ENCODE measurements at regions not wholly inside any gene's neighbourhood (a gene's known extent, or its start where the extent isn't known, plus 50 kb on each side); places are given as distances from the start of the nearest gene placed in this dataset.

DNA sequence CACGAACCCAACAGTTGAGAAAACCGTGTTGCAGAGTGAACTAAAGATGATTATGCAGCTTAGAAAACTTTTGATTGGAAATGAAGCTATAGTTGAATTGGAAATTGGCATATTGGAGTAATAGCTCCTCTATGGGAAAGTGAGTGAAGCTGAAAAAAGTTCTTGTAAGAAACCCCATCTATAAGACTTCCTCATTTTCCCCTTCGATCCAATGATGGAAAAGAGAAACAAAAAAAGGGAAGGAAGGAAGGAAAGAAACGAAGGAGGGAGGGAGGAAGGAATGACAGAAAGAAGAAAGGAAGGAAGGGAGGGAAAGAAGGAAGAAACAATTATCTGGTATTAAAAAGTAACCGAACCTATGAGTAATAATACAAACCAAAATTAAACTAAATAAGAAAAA, 791.8 kb upstream of the NR2F2 start:
- no peak for DNase-seq

DNA sequence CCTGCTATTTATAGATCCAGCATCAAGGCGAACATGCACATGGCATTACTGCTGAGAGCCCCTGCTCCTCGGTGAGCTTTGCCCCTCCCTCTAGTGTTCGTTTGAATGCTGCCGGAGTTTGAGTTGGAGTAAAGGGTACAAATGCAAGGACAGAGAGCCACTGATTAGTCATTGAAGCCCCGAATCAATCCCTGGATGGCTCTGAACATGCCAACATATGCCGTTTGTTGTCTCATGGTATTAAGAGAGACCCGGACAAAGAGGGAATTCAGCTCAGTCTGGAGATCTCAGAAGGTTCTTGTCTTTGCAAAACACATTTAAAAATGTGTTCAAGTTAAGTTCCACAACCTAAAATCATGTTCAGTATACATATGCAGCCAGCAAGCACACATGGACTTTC, 789.2 kb upstream of the NR2F2 start:
- no peak for DNase-seq

DNA sequence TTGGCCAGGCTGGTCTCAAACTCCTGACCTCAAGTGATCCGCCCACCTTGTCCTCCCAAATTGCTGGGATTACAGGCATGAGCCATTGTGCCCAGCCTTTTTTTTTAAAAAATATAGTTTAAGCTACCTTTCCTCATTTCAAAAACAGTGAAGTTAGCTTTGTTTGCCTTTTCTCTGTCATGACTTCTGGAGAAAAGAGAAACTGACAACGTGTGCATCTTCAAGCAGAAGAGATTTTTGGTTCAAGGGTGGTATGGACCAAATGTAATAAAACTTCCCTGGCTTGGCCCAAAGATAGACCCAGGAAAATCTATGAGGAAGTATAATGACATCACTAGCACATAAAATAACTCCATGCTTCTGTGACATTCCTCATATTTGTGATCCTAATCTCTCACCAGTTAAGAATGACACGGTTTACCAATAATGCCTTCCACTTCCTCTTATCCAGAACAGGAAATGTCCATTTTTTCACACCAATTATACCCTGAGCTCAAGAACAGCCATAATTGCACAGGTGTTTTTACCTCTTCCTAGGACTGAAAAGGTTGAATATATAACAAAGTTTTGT, 781.2 kb upstream of the NR2F2 start:
- no peak for DNase-seq

DNA sequence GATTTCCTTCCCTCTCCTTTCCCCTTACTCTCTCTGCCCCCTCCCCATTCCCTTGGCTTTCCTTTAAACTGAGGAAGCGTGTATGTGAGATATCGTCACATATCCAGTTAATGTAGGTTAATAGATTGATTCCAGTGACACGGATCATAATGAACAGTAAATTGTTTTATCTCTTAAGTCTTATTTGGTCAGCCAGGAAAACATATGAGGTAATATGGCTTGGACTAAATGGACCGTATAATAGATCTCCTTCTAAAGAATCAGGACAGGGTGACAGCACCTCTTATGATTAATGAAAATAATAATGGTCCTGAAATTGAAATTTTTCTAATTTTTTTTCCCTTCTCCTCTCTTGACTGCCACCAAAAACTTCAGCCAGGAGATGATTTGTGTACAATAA, 779.8 kb upstream of the NR2F2 start:
- DNase-seq = no peak

DNA sequence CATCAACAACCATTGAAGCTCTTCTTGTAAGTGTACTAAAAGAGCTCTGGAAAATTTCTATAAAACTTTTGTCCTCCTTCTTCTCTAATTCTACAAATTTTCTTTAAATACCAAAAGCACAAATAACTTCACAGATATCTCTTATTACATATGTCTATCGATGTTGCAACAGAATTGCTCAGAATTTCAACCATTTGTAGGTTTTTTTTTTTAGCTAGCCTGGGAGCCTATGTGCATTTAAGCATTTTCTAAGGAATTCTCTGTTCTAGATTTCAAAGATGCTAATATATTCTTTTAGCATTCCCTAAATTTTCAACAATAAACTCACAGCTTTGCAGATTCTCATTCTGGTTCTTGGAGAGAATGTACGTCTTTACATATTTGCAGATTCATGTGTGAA, 774.3 kb upstream of the NR2F2 start:
- no peak for DNase-seq

DNA sequence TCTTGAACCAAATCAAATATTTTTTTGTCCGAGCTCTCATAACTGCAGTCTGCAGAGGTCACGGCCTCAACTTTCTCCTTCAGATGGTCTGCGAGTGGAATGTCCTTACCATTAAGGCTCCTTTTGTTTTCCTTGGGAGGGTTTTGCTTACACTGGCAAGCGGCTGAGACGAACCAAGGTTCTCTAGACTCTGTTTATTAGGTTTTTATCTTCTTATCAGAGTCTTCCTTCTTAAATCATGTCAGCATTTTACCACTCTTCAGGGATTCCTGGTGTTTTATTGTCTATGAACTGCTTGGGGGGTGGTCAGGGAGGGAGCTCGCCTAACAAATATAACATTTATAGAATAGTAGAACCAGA, 773.7 kb upstream of the NR2F2 start:
- no peak for DNase-seq

DNA sequence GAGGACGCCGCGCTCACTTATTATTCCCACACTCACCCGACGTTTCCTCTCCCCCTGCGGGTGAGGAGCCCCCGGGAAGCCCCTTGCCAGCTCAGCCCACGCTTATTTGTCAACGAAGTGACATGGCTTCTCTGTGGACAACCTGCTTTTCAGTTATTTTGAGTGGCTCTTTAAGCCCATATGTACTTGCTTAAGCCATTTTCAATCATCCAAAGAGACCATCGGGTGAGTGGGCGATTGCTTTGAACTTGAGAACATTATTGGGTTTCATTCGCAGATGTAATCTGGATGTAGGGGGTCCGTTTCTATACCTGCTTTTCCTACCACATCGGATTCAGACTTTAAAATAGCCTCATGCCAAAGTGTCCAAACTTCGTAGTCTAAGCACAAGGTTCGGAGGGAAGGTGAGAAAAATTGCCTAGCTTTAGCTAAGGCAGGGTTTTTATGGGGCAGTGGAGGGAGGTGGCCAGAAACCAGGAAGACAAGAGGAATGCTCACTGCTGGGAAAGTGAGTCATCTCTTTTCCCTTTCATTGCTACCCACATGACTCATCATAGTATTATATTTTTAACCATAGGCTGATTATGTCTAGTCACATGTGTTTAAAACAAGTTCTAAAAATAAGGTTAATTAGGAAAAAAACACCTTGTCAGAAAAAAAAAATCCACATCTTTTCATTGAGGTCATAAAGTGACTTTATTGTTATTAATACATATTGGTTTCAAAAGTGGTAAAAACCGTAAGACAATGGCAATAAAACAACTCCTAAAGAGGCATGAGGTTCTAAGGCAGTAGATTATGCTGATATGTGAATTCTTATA, 773.1 kb upstream of the NR2F2 start:
- DNase-seq = peak; percentile 9

DNA sequence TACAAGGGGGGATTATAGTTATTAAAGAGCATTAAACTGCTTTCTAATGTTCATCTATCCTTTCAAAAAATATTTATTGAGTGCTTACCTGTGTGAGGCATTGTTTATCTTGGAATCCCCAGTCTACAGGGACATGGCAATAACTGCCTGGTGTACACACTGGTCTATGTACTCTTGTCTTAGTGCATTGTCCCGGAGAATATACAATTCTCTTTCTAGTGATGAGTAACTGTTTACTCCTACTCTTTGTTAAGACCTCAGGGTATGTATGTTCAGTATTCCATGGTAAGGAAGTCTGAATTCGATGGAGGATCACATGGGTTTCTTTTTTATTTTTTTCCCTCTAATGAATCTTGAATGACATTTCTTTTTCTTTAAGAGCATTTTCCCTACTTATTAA, 772.4 kb upstream of the NR2F2 start:
- DNase-seq = no peak

DNA sequence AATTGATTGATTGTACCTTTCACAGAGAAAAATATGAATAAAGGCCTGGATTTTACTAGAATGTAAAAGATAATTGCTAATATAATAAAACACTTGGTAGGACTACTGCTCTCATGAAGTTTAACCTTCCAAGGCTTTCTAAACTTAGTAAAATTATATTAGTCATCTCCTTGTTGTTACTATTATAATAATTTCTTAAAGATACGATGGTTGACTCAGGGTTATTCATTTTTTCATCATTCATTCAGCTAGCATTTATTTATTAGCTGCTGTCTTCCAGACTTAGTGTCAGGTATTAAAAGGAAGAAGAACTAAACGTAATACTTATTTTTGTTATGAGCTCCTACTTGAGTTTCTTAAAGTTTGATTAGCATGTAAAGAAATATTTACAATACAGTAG, 771.6 kb upstream of the NR2F2 start:
- DNase-seq = no peak

DNA sequence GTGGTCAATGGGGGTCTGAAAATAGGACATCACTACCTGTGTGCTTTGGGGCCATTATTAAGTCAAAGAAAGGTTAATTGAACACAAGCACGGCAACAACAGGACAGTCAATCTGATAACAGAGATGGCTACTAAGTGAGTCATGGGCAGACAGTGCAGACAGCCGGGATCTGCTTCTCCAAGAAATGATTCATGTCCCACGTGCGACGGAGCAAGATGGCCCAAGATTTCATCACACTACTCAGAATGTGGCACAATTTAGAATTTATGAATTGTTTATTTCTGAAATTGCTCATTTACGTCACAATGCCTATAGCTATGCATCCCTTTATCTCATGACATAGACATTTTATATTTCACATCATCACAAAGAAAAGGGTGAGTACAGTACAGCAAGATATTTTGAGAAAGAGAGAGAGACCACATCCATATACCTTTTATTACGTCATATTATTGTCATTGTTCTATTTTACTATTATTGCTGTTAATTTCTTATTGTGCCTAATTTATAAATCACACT, 770.6 kb upstream of the NR2F2 start:
- no peak for DNase-seq

DNA sequence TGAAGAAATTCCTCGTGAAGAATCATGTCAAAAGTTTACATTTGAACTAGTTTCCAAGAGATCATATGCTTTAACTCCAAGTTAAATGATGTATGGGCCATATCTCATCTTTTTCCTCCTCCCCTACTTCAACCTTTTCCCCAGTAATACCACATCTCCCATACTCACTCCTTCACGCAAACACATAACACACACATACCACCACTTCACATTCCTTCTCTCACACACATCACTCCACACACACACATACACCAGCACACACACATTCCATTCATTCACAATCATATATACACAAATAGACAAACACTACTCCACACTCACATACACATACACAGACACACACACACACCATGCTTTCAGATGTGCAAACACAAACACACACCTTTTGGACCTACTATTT, 769.0 kb upstream of the NR2F2 start:
- DNase-seq = no peak

DNA sequence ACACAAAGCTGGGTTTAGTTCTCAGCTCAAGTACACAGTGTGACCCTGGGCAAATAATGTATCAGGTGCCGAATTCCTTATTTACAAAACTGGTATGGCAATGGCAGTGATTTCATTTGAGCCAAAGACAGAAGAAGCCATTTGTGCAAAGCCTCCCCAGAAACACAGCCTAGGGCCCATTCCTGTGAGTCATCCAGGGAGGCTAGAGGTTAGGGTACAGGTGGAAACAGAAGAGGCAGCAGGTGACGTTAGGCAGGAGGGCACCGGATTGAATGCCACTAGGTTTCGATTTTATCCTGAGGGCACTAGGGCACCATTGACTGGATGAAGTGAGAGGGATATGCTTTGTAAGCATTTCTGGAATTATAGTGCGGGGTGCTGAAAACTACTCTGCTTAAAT, 766.9 kb upstream of the NR2F2 start:
- no peak for DNase-seq

DNA sequence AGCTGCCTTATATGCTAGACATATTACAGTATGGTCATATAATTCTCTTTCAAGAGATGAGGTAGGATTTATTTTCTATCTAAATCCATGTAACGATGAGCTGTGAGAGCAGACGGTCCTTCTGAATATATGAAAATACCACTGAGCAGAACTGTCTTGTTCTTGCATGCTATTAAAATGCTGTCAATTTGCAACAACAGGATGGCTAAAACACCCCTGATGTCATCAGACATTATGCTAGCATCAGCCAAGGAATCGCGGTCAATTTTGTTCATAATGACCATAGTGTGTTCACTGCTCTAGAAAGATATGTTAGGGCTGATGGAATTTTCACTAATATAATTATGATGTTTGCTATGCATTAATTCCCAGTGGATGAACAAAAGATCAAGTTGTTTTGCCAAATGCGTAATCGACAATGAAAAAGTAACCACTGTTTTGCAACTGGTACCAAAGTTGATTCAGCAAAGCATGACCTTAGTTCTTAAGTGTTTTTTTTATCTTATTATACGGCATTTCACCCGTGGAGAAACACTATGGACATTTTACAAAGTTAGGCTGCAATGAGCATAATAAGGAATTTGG, 765.4 kb upstream of the NR2F2 start:
- DNase-seq = no peak

DNA sequence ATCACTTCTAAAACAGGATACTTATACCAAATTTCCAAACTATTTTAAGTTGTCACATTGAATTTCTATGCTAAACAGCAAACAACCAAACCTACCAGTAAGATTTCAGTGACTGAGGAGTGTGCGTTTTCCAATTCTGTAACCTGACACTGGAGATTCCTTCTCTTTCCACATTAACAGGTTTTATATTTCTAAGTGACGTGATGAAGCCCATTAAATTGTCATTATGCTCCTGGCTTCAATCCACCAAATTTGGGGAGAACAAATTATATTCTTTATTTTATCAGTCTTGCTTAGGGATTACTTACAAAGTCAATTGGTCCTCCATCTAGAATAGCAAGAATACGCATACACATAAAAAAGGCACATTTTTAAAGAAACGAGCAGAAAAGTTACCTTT, 764.8 kb upstream of the NR2F2 start:
- no peak for DNase-seq

DNA sequence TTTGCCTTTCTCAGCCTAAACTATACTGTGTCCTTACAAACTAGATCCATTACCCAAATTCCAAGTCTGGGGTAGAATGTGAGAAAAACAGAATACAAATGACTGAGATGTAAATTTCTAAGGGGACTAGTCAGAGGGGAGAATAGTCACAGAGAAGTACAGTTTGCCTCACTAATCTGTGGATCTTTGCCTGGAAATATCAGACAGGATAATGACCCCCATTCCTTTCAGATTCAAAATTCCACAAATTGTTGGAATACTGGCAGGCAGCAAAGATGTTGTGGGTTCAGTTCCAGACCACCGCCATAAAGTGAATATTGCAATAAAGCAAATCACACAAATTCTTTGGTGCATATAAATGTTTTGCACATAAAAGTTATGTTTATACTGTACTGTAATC, 762.8 kb upstream of the NR2F2 start:
- DNase-seq = no peak

DNA sequence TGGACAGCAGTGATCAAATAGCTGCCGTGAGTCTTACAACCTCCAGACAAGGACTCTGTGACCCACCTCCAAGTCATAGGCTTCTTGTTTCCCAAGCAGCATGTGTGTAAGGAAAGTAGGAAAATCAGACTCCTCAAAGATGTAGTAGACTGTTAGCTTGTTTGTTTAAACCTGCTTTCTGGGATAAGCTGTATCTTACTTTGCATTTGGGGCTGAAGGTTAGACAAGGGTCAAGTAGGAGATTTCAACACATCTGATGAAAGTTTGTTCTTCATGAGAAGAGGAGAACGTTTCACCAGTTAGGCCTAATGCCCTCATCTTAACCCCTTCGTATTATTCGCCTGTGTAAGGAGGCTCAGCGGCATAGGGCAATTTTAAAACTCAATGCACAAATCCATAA, 756.4 kb upstream of the NR2F2 start:
- no peak for DNase-seq

DNA sequence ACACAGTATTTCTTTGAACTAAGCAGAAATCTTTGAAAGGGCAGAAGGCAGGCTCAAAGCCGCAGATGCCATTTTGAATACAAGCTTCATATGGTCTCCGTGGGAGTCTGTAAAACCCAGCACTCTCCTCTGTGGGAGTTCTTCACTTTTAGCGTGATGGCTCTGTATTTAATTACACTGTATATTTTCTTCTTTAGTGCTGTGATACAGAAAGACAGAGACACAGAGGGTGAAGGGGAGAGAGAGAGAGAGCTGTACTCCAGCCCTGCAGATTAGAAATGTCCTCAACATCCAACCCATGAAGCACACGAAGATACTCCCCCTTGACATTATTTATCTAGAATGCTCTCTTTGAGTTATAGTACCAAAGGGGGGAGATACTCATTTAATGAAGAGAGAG, 752.6 kb upstream of the NR2F2 start:
- no peak for DNase-seq

DNA sequence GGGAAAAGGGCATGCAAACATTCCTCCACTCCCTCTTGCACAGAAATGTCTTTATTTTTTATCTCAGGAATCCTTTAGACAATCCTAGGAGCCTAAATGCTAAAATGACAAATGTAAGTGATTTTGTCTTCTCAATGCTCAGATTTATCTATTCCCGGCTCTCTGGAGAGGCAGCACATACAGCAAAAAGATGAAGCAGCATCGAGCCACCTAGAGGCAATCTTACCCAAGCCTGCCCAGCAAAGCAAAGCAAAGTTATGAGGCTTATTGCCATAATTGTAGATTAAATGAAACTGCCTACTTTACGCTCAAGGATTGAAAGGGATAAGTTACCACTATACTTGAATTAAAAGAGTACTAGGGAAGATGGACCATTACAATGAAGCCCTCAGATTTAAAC, 750.4 kb upstream of the NR2F2 start:
- DNase-seq = no peak

DNA sequence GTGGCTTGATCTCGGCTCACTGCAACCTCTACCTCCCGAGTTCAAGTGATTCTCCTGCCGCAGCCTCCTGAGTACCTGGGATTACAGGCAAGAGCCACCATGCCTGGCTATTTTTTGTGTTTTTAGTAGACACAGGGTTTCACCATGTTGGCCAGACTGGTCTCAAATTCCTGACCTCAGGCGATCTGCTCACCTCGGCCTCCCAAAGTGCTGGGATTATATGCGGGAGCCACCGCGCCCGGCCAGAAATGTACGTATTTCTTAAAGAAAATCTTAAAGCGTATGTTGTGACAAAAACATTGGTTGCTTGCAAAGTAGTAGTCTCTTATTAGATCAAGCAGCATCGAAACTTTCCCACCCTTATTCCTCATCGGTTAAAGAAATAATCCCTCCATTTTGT, 748.9 kb upstream of the NR2F2 start:
- no peak for DNase-seq

DNA sequence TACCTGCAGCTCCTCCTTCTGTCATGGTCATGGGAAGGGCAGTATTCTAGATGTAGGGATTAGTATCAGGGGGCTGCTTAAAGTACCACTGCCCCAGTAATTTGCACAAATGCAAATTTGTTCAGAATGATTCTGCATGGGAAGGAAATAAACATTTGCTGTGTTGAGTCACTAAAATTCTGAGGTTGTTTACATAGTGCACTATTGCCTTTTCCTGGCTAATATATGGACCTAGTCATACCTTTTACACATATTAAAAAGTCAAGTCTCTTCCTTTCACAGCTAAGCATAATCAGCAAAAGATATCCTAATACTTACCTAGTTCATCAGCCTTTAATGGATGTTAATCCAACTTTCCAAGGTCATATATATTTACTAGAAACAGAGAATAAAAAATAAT, 746.4 kb upstream of the NR2F2 start:
- DNase-seq = no peak

DNA sequence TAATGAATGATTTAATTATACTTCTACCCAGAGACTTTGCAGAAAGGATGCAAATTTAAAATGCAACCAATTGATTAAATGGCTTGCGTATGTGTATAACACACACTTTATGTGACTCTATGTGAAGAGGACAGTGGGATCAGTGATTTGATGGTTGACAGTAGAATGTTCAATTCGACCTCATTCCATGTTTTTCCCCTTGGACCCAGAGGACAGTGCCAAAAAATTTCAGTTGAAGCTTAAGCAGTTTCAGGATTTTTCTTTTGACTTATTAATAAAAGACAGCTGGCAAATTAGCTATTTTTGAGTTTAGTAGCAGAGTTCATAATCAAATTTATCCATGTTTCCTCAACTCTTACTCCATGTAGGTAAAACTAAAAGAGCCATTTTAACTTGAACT, 742.4 kb upstream of the NR2F2 start:
- DNase-seq = no peak

DNA sequence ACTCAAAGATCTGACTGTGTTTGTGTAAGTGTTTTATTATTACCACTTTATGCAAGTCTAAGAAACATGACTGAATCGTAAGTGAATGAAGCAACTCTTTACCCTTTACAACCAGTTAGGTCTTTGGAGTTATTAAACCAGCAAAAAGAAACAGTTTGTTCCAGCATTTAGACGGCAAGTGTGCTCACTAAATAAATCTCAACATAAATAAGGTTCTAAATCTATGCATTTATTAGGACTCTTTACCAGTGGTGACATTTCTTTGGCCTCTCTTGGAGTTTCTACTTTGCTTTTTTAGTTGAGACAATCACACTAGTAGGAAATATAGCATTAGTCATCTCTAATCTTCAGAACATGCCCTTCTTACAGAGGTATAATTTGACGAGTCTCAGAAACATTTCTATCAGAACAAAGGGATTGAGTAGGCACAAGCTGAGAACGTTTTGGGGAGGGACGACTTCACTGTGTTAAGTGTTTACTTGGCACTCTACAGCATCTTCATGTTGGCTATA, 739.9 kb upstream of the NR2F2 start:
- no peak for DNase-seq

DNA sequence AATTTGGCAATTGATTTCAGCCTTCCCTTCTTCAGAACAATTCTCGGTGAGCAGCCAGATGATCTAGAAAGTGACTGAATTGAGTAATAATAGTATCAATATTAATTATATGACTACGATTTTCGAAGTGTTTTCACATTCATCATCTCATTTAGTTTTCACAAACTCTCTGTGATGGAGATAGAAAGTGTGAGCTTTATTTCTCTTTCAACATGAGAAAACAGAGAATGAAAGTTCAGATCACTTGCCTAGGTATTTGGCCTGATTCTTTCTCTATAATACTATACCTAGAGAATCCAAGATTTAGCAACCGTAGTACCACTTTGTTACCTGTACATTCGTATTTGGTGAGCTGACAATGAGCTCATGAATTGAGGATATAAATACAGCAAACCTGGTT, 739.2 kb upstream of the NR2F2 start:
- no peak for DNase-seq

DNA sequence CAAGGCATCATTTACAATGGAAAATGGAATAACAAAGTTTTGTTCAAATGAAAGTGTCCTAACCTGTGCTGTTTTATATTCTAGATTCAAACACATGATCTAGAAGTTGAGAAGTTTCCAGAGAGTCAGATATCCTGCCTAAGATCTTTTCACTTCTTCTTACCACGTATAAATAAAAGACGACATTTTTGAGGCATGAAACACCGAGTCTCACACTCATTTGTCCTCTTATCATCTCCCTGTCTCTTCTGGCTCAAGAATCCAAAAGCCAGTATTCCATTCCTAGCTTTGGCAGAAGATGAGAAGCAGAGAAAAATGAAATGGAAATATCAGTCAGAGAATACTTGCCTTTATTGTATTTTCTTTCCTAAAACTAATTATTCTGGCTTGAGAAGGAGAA, 738.6 kb upstream of the NR2F2 start:
- DNase-seq = no peak

Measured in suppressor macrophage treated with lipopolysaccharide for 4 hours (primary cell).